ENCODE measurements at regions not wholly inside any gene's neighbourhood (a gene's known extent, or its start where the extent isn't known, plus 50 kb on each side); places are given as distances from the start of the nearest gene placed in this dataset.

- DNase-seq, result no peak
- Histone ChIP-seq H3K4me3 (no peak overlapping the region), H3K27ac (no peak overlapping the region), H3K9me3 (peaks cover 0 to 6% of the 10 kb centered on the region in 2 donors), H3K27me3 (no peaks in the 10 kb centered on the region), H3K36me3 (no peaks in the 10 kb centered on the region), H3K4me1 (no peaks in the 10 kb centered on the region)
- no peak for ATAC-seq
- intact Hi-C loops (cut with DNase I), result no loop called here
- TF ChIP-seq CTCF (IDR thresholded peaks at IDR 0.05), result no peak
Measured at GRCh38 chr9:80892703-80893102, 796.6 kb downstream of the TLE1 start.

GRCh38 chr9:80890124-80890523, 799.2 kb downstream of the TLE1 start:
- no peak overlapping the region for H3K4me3 ChIP-seq
- intact Hi-C loops (cut with DNase I), result no loop called here
- no peaks in the 10 kb centered on the region for H3K27me3 ChIP-seq
- no peak overlapping the region for H3K27ac ChIP-seq
- H3K9me3 ChIP-seq, result peaks cover 0 to 3% of the 10 kb centered on the region in 2 donors
- no peaks in the 10 kb centered on the region for H3K4me1 ChIP-seq
- TF ChIP-seq CTCF (IDR thresholded peaks at IDR 0.05), result no peak
- DNase-seq (no peak), ATAC-seq (no peak)
- H3K36me3 ChIP-seq, result no peaks in the 10 kb centered on the region

GRCh38 chr9:80885894-80886293, 803.5 kb downstream of the TLE1 start:
- Histone ChIP-seq H3K4me1 (no peaks in the 10 kb centered on the region), H3K36me3 (no peaks in the 10 kb centered on the region), H3K27me3 (no peaks in the 10 kb centered on the region), H3K4me3 (no peak overlapping the region), H3K27ac (no peak overlapping the region), H3K9me3 (no peaks in the 10 kb centered on the region)
- intact Hi-C loops (cut with DNase I), result no loop called here
- TF ChIP-seq CTCF (IDR thresholded peaks at IDR 0.05), result no peak
- ATAC-seq (no peak), DNase-seq (peak in 1 of 4 donors; percentile 30)

- TF ChIP-seq CTCF (IDR thresholded peaks at IDR 0.05), result no peak
- no peaks in the 10 kb centered on the region for H3K4me1 ChIP-seq
- no peak overlapping the region for H3K4me3 ChIP-seq
- no peaks in the 10 kb centered on the region for H3K36me3 ChIP-seq
- H3K9me3 ChIP-seq, result no peaks in the 10 kb centered on the region
- no peak for DNase-seq
- H3K27me3 ChIP-seq, result no peaks in the 10 kb centered on the region
- H3K27ac ChIP-seq, result no peak overlapping the region
- intact Hi-C loops (cut with DNase I), result no loop called here
- ATAC-seq, result no peak
Measured at GRCh38 chr9:80883826-80884579, 805.3 kb downstream of the TLE1 start.

- H3K27ac ChIP-seq, result no peak overlapping the region
- intact Hi-C loops (cut with DNase I), result no loop called here
- H3K36me3 ChIP-seq, result no peaks in the 10 kb centered on the region
- H3K27me3 ChIP-seq, result no peaks in the 10 kb centered on the region
- H3K4me1 ChIP-seq, result no peaks in the 10 kb centered on the region
- DNase-seq, result no peak
- H3K9me3 ChIP-seq, result no peaks in the 10 kb centered on the region
- no peak for ATAC-seq
- H3K4me3 ChIP-seq, result no peak overlapping the region
- TF ChIP-seq CTCF (IDR thresholded peaks at IDR 0.05), result no peak
Measured at GRCh38 chr9:80883426-80883825, 805.9 kb downstream of the TLE1 start.

All from left lung (tissue), 4 donors.